ENCODE measurements at regions not wholly inside any gene's neighbourhood (a gene's known extent, or its start where the extent isn't known, plus 50 kb on each side); places are given as distances from the start of the nearest gene placed in this dataset.
"Not testable (repeated sequence)": the region's sequence is repeated elsewhere in the genome, so short reads cannot be mapped to it uniquely, and the experiment has no call there.

DNA sequence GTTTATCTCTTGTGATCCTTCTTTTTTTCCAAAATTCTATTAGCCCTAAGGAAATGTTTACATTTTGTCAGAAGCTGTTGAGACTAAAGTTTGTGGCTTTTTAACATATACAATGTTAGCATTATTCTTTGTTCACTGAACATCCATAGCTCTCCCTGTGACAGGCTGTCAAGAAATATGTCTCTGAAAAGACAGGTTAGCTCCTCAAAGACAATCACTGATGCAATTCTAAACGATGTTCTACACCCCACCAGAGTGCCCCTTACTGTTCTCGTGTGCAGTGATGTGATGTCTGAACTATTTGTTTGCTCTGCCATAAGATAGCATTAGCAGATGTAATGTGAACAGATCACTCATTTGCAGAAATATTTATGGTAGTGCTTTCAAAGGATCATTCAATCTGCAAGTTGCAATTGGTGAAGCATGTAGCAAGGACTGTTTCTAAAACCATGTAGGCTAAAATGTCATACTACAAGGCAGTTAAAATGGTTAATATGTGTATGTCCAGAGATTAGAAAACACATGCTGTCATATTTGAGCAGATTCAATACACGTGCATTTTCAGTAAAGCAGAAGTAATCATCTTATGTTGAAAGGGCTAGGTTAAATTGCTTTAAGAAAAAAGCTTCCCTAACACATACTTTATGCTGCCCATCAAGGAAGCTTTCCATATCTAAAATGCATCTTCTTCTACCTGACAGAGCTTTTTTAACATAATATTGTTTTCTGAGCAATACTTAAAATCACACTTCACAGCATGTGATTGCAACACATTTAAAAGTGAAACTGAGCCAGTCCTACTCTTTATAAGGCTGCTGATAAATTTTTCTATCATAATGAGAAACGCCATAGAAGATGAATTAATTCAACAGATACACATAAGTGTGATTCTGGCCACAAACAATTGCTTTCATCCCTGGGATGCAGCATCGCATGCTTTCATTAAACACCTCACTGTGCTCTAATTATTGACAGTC lies 285.7 kb upstream of the UBE2E3 start:
- no peak for DNase-seq

GRCh38 chr2:180692322-180692721 lies 288.1 kb upstream of the UBE2E3 start:
- no peak for DNase-seq

- not testable (repeated sequence) for DNase-seq
Observed at GRCh38 chr2:180691855-180692223, 288.6 kb upstream of the UBE2E3 start.

DNA sequence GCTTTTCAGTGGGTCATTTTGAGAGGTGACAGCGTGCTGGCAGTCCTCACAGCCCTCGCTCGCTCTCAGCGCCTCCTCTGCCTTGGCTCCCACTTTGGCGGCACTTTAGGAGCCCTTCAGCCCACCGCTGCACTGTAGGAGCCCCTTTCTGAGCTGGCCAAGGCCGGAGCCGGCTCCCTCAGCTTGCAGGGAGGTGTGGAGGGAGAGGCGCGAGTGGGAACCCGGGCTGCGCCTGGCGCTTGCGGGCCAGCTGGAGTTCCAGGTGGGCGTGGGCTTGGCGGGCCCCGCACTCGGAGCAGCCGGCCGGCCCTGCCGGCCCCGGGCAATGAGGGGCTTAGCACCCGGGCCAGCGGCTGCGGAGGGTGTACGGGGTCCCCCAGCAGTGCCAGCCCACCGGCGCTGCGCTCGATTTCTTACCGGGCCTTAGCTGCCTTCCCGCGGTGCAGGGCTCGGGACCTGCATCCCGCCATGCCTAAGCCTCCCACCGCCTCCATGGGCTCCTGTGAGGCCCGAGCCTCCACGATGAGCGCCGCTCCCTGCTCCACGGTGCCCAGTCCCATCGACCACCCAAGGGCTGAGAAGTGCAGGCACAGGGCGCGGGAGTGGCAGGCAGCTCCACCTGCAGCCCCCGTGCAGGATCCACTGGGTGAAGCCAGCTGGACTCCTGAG lies 289.1 kb upstream of the UBE2E3 start:
- not testable (repeated sequence) for DNase-seq

DNA sequence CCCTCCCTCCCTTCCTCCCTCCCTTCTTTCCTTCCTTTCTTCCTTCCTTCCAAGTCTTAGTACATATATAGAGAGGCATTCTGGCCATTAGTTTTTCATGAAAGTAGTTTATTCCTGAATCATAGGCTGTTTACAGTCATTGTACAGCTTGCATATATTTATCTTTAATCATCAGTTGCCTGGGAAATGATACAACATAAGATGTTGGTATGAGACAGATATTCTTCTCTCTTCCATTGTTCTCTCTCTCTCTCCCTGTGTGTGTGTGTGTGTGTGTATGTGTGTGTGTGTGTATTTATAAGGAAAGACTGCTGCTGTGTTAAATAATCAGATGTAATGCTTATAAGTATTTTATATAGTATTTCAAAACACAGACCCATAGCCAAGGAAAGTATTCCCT lies 289.8 kb upstream of the UBE2E3 start:
- no peak for DNase-seq

GRCh38 chr2:180682871-180683270 lies 297.5 kb upstream of the UBE2E3 start:
- DNase-seq: no peak

DNA sequence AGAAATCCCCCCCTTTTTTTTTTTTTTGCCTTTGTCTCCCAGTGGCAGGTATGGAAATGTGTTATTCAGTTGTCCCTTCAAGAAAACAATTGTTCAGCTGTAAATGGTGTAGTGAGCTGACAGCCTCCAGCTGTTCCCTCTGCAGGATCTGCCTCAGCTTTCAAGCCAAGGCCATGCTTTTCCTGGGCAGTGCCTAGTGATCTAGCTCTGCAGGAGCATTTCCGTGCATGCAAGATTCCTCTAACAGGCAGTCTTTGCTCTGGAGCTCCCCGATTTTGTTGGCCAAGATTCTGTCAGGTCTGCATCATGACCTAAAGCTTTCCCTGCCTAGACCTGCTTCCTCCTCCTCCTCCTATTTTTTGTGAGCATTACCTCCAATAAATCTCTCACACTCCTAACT lies 300.7 kb upstream of the UBE2E3 start:
- DNase-seq: no peak

GRCh38 chr2:180678625-180678972 lies 301.8 kb upstream of the UBE2E3 start:
- DNase-seq: no peak

GRCh38 chr2:180677930-180678624 lies 302.3 kb upstream of the UBE2E3 start:
- DNase-seq: no peak

GRCh38 chr2:180677200-180677599 lies 303.2 kb upstream of the UBE2E3 start:
- DNase-seq: no peak

- no peak for DNase-seq
Observed at GRCh38 chr2:180676520-180677025, 303.8 kb upstream of the UBE2E3 start.

DNA sequence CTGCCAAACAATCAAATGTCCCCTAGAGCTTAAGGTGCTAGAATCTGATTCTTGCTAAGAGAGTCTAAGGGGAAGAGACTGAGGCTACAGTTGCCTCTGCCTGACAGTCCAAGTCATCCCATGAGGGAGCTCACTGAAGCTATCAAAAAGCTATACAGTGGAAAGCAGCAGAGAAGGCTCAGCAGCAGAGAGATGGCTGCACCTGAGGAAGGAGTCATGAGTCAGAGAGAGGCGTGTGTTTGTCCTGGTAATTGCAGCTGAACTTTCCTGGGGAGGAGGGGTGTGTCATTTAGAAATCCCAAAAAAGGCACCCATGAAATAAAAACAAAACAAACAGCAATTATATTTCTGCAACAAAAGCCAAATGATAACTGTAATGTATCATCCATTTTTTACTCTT lies 305.2 kb upstream of the UBE2E3 start:
- DNase-seq: no peak

DNA sequence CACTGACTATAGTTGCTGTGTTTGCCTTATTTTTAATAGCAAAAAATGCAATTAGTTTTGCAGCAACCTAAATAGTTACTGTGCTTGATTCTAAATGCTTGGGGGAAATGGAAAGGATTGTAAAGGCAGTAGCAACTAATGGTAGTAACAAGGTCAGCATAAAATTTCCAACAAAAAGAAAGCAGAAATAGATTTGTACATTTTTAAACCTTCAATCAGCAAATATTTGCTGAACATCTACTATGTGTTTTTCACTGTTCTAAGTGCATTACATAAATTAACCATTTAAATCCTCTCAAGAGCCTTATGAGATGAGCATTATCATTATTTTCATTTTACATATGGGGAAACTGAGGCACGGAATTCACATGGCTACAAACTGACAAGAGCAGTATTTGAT lies 308.0 kb upstream of the UBE2E3 start:
- DNase-seq: no peak

DNA sequence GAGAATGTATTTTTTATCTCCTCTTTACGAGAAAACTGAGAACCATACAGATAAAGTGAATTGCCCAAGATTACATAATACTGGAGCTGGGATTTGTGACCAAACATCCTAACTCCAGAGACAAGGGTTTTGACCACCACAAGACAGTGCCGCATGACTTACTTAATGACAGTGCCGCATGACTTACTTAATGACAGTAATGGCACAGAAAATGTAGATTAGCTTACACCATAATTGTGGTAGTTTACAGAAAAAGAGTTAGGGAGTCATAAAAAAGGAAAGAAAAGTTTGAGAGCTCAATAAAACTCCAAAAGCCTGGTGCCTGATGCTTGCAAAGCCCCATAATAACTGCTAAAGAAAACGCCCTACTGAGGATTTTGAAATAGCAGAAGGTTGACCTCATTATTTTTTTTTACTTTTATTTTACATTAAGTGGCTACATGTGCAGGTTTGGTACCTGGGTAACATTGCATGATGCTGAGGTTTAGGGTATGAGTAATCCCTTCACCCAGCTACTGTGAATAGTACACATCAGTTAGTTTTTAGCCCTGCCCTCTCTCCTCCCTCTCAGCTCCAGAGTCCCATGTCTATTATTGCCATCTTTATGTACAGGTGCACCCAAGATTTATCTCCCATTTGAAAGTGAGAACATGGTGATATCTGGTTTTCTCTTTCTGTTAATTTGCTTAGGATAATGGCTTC lies 310.0 kb upstream of the UBE2E3 start:
- no peak for DNase-seq

DNA sequence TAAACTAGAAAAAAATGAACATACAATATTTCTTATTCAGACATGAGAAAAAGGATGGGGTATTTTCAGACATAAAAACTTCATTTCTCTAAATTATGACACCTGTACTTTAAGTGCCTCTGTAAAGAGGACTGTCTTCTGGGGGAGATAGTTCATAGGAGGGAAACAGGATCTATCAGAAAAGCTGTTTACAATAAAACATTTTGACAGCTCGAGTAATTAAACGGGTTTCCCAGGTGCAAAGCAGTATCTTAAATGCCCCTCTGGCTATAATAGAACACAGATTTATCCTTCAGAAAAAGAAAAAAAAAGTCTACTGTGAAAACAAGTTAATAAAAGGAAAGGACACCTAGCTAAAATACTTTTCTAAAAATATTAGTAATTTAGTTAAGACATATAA lies 311.4 kb upstream of the UBE2E3 start:
- DNase-seq: no peak

DNA sequence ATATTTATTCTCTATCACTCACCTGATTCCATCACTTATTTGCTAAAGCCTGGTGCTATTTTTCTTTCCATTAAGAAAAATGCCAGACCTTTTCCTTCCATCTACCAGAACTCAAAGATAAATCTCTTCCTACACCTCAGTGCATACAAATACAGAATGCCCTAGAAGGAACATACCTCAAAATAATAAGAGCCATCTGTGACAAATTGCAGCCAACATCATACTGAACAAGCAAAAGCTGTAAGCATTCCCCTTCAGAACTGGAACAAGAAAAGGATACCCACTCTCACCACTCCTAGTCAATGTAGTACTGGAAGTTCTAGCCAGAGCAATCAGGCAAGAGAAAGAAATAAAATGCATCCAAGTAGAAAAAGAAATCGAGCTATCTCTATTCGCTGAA lies 315.9 kb upstream of the UBE2E3 start:
- DNase-seq: no peak

GRCh38 chr2:180662941-180663471 lies 317.4 kb upstream of the UBE2E3 start:
- no peak for DNase-seq

- no peak for DNase-seq
Observed at GRCh38 chr2:180662521-180662920, 317.9 kb upstream of the UBE2E3 start.

- no peak for DNase-seq
Observed at GRCh38 chr2:180661686-180662030, 318.7 kb upstream of the UBE2E3 start.

GRCh38 chr2:180660881-180661685 lies 319.3 kb upstream of the UBE2E3 start:
- no peak for DNase-seq

DNA sequence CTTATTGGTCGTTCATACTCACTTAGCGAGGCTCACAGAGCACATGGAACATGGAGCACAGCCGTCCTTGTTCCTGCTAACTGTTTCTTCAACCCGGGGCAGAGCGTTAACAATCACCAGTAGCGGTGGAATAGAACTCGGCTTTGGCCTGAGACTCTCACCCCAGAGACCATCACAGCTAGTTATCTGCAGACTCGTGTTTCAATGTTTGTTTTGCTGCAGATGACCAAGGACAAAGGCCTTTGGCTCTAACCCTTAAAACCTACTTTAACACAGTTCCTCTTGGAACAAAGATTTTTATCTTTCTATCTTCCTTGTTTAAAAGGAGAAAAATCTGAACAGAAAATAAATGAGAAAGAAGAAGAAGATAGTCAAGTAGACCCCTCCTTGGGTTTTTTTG lies 320.2 kb upstream of the UBE2E3 start:
- DNase-seq: no peak

DNA sequence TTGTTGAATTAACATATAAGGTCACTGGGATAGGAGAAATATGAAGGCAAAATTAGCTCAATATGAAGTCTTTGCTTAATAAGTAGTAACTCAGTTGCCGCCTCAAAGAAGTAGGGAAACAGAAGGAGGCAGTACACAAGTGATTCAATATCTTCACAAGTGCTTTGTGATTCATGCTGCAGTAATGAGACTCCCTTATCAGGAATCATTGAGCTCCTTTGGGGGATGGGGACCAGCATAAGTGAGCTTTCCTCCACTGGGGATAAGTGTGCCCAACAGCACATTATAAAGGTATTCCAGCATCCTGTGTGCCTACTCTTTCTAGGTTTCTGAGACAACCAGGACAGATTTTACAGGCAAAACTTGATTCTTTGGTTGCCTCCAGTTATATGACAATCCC lies 323.4 kb upstream of the UBE2E3 start:
- no peak for DNase-seq
